Prostate gland (tissue), 2 donors: ENCODE measurements at regions not wholly inside any gene's neighbourhood (a gene's known extent, or its start where the extent isn't known, plus 50 kb on each side); places are given as distances from the start of the nearest gene placed in this dataset.

ENCODE experiments used
- POLR2AphosphoS5 ChIP-seq: sonication (generic); formaldehyde crosslinking; IDR thresholded peaks from one replicate; pipeline ENCODE4 v1.6.1; 2017; ENCODE audit warnings: antibody characterized with exemption
- TF ChIP-seq, protein P1 (sequence below), 4 experiments: fragments of 200-600 bp in 2 of 4; fragments of 450-650 bp in 2 of 4; sonication (generic) in 2 of 4; IDR thresholded peaks; 1 replicate in 3 of 4; 2 replicates in 1 of 4; pipeline ENCODE4 v1.5.1; 2016 to 2019; ENCODE audit warnings: antibody characterized with exemption in 4 of 4, mild to moderate bottlenecking in 2 of 4, moderate library complexity in 2 of 4

- TF ChIP-seq POLR2AphosphoS5: no peak
- TF ChIP-seq, protein P1, sequence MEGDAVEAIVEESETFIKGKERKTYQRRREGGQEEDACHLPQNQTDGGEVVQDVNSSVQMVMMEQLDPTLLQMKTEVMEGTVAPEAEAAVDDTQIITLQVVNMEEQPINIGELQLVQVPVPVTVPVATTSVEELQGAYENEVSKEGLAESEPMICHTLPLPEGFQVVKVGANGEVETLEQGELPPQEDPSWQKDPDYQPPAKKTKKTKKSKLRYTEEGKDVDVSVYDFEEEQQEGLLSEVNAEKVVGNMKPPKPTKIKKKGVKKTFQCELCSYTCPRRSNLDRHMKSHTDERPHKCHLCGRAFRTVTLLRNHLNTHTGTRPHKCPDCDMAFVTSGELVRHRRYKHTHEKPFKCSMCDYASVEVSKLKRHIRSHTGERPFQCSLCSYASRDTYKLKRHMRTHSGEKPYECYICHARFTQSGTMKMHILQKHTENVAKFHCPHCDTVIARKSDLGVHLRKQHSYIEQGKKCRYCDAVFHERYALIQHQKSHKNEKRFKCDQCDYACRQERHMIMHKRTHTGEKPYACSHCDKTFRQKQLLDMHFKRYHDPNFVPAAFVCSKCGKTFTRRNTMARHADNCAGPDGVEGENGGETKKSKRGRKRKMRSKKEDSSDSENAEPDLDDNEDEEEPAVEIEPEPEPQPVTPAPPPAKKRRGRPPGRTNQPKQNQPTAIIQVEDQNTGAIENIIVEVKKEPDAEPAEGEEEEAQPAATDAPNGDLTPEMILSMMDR (IDR thresholded peaks at IDR 0.05): no peak
Observed at GRCh38 chr10:109156396-109156795, 766.9 kb downstream of the XPNPEP1 start.
